H1 (cell line): ENCODE measurements at regions not wholly inside any gene's neighbourhood (a gene's known extent, or its start where the extent isn't known, plus 50 kb on each side); places are given as distances from the start of the nearest gene placed in this dataset.
A peak's percentile ranks its signal among the peaks of the same experiment; 100 is the strongest.

ENCODE experiments used
- CTCF ChIA-PET: fragments of 300-600 bp; sonication (Branson Sonifier 250); formaldehyde crosslinking; loops from one replicate; lab custom pipeline; 2021; ENCODE audit not compliant: partially characterized antibody; lab: Charles Lee
- POLR2A ChIA-PET: fragments of 300-600 bp; sonication (Branson Sonifier 250); formaldehyde crosslinking; loops from one replicate; lab custom pipeline; 2021; ENCODE audit warnings: inconsistent platforms; ENCODE audit not compliant: partially characterized antibody; lab: Charles Lee
- DNase-seq, 2 experiments: peaks; one replicate each; pipeline versions ENCODE4 v3.0.0 to v3.0.0-alpha.2; 2010 to 2022; ENCODE audit warnings: low spot score in 2 of 2, low read depth in 1 of 2, mixed read lengths in 1 of 2
- FAIRE-seq: peaks from 2 replicates; lab custom pipeline; 2011; peaks lifted over from hg19 to GRCh38; lab: Jason Lieb, UNC
- H2AFZ ChIP-seq: 2 replicates; pipeline ENCODE4 v1.8.1; 2012; ENCODE audit warnings: low read length, inconsistent platforms
- H2AK5ac ChIP-seq: 2 replicates; pipeline ENCODE4 v1.6.1; 2013; ENCODE audit warnings: low read depth, low read length
- H2BK120ac ChIP-seq: replicated peaks from 2 replicates; pipeline ENCODE3; 2013; ENCODE audit warnings: low read depth, low read length, inconsistent platforms
- H2BK12ac ChIP-seq: 2 replicates; pipeline ENCODE4 v1.6.1; 2013; ENCODE audit warnings: low read depth, low read length
- H2BK15ac ChIP-seq: 2 replicates; pipeline ENCODE4 v1.6.1; 2013; ENCODE audit warnings: low read length
- H2BK20ac ChIP-seq: 2 replicates; pipeline ENCODE4 v1.6.1; 2013; ENCODE audit warnings: low read length
- H2BK5ac ChIP-seq: 2 replicates; pipeline ENCODE4 v1.6.1; 2013; ENCODE audit warnings: low read depth, low read length
- H3K14ac ChIP-seq: 2 replicates; pipeline ENCODE4 v1.6.1; 2013; ENCODE audit warnings: inconsistent platforms; ENCODE audit not compliant: insufficient read length
- H3K18ac ChIP-seq: 2 replicates; pipeline ENCODE4 v1.6.1; 2013; ENCODE audit warnings: low read length; ENCODE audit errors: extremely low read depth
- H3K23ac ChIP-seq: 2 replicates; pipeline ENCODE4 v1.6.1; 2013; ENCODE audit warnings: inconsistent platforms; ENCODE audit not compliant: insufficient read length
- H3K23me2 ChIP-seq: 2 replicates; pipeline ENCODE4 v1.6.1; 2013; ENCODE audit warnings: low read depth, low read length
- H3K27ac ChIP-seq: 2 replicates; pipeline ENCODE4 v1.6.1; 2011; ENCODE audit warnings: low read depth, low read length, inconsistent platforms
- H3K27me3 ChIP-seq, 4 experiments: replicated peaks in 1 of 4; 1 replicate in 1 of 4; 2 replicates in 3 of 4; pipeline versions ENCODE4 v1.6.1 to v1.8.1; 2011 to 2013; ENCODE audit warnings: low read length in 3 of 4, mild to moderate bottlenecking in 3 of 4, inconsistent platforms in 2 of 4, mixed read lengths in 2 of 4, moderate library complexity in 1 of 4; ENCODE audit not compliant: control insufficient read depth in 3 of 4, insufficient read depth in 3 of 4; ENCODE audit errors: extremely low read depth in 1 of 4
- H3K36me3 ChIP-seq, 4 experiments: 2 replicates each; pipeline versions ENCODE4 v1.6.1 to v1.8.1; 2011 to 2013; ENCODE audit warnings: mild to moderate bottlenecking in 4 of 4, low read length in 3 of 4, moderate library complexity in 2 of 4, control low read depth in 1 of 4, inconsistent platforms in 1 of 4; ENCODE audit not compliant: insufficient read depth in 4 of 4, control insufficient read depth in 2 of 4
- H3K4ac ChIP-seq: replicated peaks from 2 replicates; pipeline ENCODE3; 2013; ENCODE audit warnings: low read length, low read depth, mixed read lengths, inconsistent platforms; ENCODE audit not compliant: insufficient read length
- H3K4me1 ChIP-seq, 4 experiments: replicated peaks in 1 of 4; 1 replicate in 1 of 4; 2 replicates in 3 of 4; pipeline versions ENCODE4 v1.6.1 to v1.8.1; 2011 to 2013; ENCODE audit warnings: low read length in 3 of 4, inconsistent platforms in 2 of 4, mixed read lengths in 1 of 4; ENCODE audit not compliant: insufficient read depth in 4 of 4, control insufficient read depth in 3 of 4
- H3K4me2 ChIP-seq, 2 experiments: 2 replicates each; pipeline versions ENCODE4 v1.6.1 to v1.8.1; 2011 to 2013; ENCODE audit warnings: low read depth in 2 of 2, low read length in 2 of 2, control low read depth in 1 of 2, inconsistent platforms in 1 of 2, mild to moderate bottlenecking in 1 of 2; ENCODE audit not compliant: insufficient read depth in 1 of 2
- H3K4me3 ChIP-seq, 4 experiments: fragments of 200-600, 300-600 bp in 1 of 4; sonication (generic), shearing (Covaris generic), sonication (Bioruptor Twin) in 1 of 4; 2 replicates each; pipeline versions ENCODE4 v1.5.1 to v1.8.1; 2011 to 2016; ENCODE audit warnings: low read length in 4 of 4, low read depth in 3 of 4, control low read depth in 2 of 4, inconsistent platforms in 2 of 4, mild to moderate bottlenecking in 2 of 4, mixed read lengths in 1 of 4, moderate library complexity in 1 of 4; ENCODE audit not compliant: insufficient read depth in 2 of 4; ENCODE audit errors: extremely low read depth in 1 of 4
- H3K56ac ChIP-seq: replicated peaks from 2 replicates; pipeline ENCODE3; 2013; ENCODE audit warnings: low read depth, mild to moderate bottlenecking, mixed read lengths, low read length, inconsistent platforms; ENCODE audit not compliant: insufficient read length
- H3K79me1 ChIP-seq: 2 replicates; pipeline ENCODE4 v1.6.1; 2013; ENCODE audit warnings: low read depth, low read length, control low read depth
- H3K79me2 ChIP-seq, 2 experiments: 2 replicates each; pipeline versions ENCODE4 v1.6.1 to v1.8.1; 2012 to 2013; ENCODE audit warnings: low read length in 2 of 2, mild to moderate bottlenecking in 2 of 2, inconsistent platforms in 1 of 2; ENCODE audit not compliant: insufficient read depth in 2 of 2, control insufficient read depth in 1 of 2
- H3K9ac ChIP-seq, 4 experiments: replicated peaks in 1 of 4; 1 replicate in 1 of 4; 2 replicates in 3 of 4; pipeline versions ENCODE4 v1.6.1 to v1.8.1; 2011 to 2013; ENCODE audit warnings: low read depth in 3 of 4, low read length in 3 of 4, control low read depth in 2 of 4, mild to moderate bottlenecking in 2 of 4, moderate library complexity in 2 of 4, inconsistent platforms in 1 of 4; ENCODE audit errors: extremely low read depth in 1 of 4
- H3K9me3 ChIP-seq, 2 experiments: 2 replicates each; pipeline versions ENCODE4 v1.6.1 to v1.8.1; 2012 to 2013; ENCODE audit warnings: mild to moderate bottlenecking in 2 of 2, moderate library complexity in 2 of 2, control low read depth in 1 of 2, inconsistent platforms in 1 of 2, low read depth in 1 of 2, low read length in 1 of 2, mixed read lengths in 1 of 2; ENCODE audit not compliant: insufficient read depth in 2 of 2
- H4K20me1 ChIP-seq, 2 experiments: replicated peaks in 1 of 2; 2 replicates each; pipeline versions ENCODE3 to v1.8.1; 2011 to 2013; ENCODE audit warnings: inconsistent platforms in 2 of 2, low read length in 2 of 2, mild to moderate bottlenecking in 1 of 2; ENCODE audit not compliant: insufficient read depth in 2 of 2, control insufficient read depth in 1 of 2
- H4K5ac ChIP-seq: 2 replicates; pipeline ENCODE4 v1.6.1; 2013; ENCODE audit warnings: low read length, low read depth, mixed read lengths, inconsistent platforms; ENCODE audit not compliant: insufficient read length
- H4K8ac ChIP-seq: 2 replicates; pipeline ENCODE4 v1.8.0; 2013; ENCODE audit warnings: mild to moderate bottlenecking, moderate library complexity, low read length, inconsistent platforms; ENCODE audit not compliant: insufficient read depth; ENCODE audit errors: extremely low read depth
- H4K91ac ChIP-seq: replicated peaks from 2 replicates; pipeline ENCODE3; 2013; ENCODE audit warnings: low read length, mixed read lengths, inconsistent platforms; ENCODE audit not compliant: insufficient read length
- BCL11A ChIP-seq, 2 experiments: IDR thresholded peaks; one replicate each; pipeline ENCODE4 v1.6.1; 2011; ENCODE audit warnings: low read depth in 2 of 2, low read length in 2 of 2, mild to moderate bottlenecking in 2 of 2
- TBP ChIP-seq: IDR thresholded peaks from 2 replicates; pipeline ENCODE4 v1.6.1; 2011; ENCODE audit warnings: low read depth, low read length, improper control_type of control experiment
- WGBS, 2 experiments: shearing (Covaris generic) in 1 of 2; methylation state at CpG; one replicate each; pipeline versions ENCODE4 v1.1.6 to v1.1.7; 2013 to 2015; ENCODE audit warnings: low lambda C conversion rate in 2 of 2, mixed read lengths in 2 of 2, inconsistent platforms in 1 of 2, low coverage in 1 of 2, missing lambda C conversion rate in 1 of 2; ENCODE audit not compliant: insufficient replicate concordance in 2 of 2, insufficient coverage in 1 of 2, insufficient read length in 1 of 2; ENCODE audit errors: extremely low coverage in 1 of 2, missing lambda C conversion rate in 1 of 2; 5-methylcytosine and 5-hydroxymethylcytosine counted together

GRCh38 chr6:105952326-105952725, 133.8 kb upstream of the PRDM1 start:
- FAIRE-seq: no peak
- no peaks in the 10 kb centered on the region for H3K79me2 ChIP-seq
- no peak overlapping the region for H3K18ac ChIP-seq
- H3K27me3 ChIP-seq: no peaks in the 10 kb centered on the region
- no peak overlapping the region for H2BK5ac ChIP-seq
- no peak overlapping the region for H2BK15ac ChIP-seq
- H2BK12ac ChIP-seq: peak overlapping the region; percentile 32; the same call in 1 of the 2 replicates
- no peak overlapping the region for H4K91ac ChIP-seq
- no peak overlapping the region for H3K4me3 ChIP-seq
- H3K4ac ChIP-seq: no peak overlapping the region
- H2BK20ac ChIP-seq: no peak overlapping the region
- H3K23ac ChIP-seq: no peak overlapping the region
- H2BK120ac ChIP-seq: no peak overlapping the region
- no peak overlapping the region for H3K9ac ChIP-seq
- H3K23me2 ChIP-seq: no peaks in the 10 kb centered on the region
- no peak overlapping the region for H3K56ac ChIP-seq
- no peak overlapping the region for H3K27ac ChIP-seq
- ChIA-PET POLR2A (interaction anchor here (0.7 kb wide), 1 partner anchor 1223 kb away, joined by 5 read pairs; no protein-coding TSS in a partner anchor), CTCF (no interaction called here)
- no peak overlapping the region for H3K14ac ChIP-seq
- H4K8ac ChIP-seq: no peak overlapping the region
- H3K4me1 ChIP-seq: peaks cover 0 to 4% (median 0%) of the 10 kb centered on the region in 4 experiments; a peak in 3 of 7 replicates
- no peaks in the 10 kb centered on the region for H3K9me3 ChIP-seq
- DNase-seq: no peak
- H3K36me3 ChIP-seq: no peaks in the 10 kb centered on the region
- H3K4me2 ChIP-seq: no peak overlapping the region
- no peak overlapping the region for H2AK5ac ChIP-seq
- H2AFZ ChIP-seq: no peak overlapping the region
- no peak overlapping the region for H4K5ac ChIP-seq
- no peaks in the 10 kb centered on the region for H4K20me1 ChIP-seq
- 88% methylated on average over 3 of the region's 3 CpGs; no CpG with 5 or more reads in 1 of the 2 experiments for WGBS, 2 experiments
- no peaks in the 10 kb centered on the region for H3K79me1 ChIP-seq
- TF ChIP-seq BCL11A (IDR thresholded peaks at IDR 0.05; ENCODE audit: low read depth in 2 of 2, low read length in 2 of 2) (no peak), TBP (no peak)
